HEK293 (cell line): ENCODE measurements at regions not wholly inside any gene's neighbourhood (a gene's known extent, or its start where the extent isn't known, plus 50 kb on each side); places are given as distances from the start of the nearest gene placed in this dataset.

Experiments used
- CTCF ChIA-PET: fragments of 350-600 bp; formaldehyde crosslinking; extraction: SDS; loops from one replicate; lab custom pipeline; 2021; ENCODE audit warnings: antibody characterized with exemption; lab: Yijun Ruan, JAX
- POLR2A ChIA-PET: fragments of 300-600 bp; formaldehyde crosslinking; extraction: SDS; loops from one replicate; lab custom pipeline; 2020; ENCODE audit warnings: antibody characterized with exemption, inconsistent platforms; lab: Yijun Ruan, JAX
- H3K27ac ChIP-seq: fragments of 200-500 bp; sonication (Bioruptor generic); 2 replicates; pipeline ENCODE4 v1.5.1; 2014; ENCODE audit warnings: low read depth, low read length, control low read depth, inconsistent platforms; ENCODE audit errors: extremely low read depth
- H3K36me3 ChIP-seq, 2 experiments: fragments of 200-500 bp in 1 of 2; sonication (Bioruptor generic) in 1 of 2; 1 replicate in 1 of 2; 2 replicates in 1 of 2; pipeline ENCODE4 v1.5.1; 2014 to 2017; ENCODE audit warnings: inconsistent platforms in 2 of 2, low read length in 2 of 2; ENCODE audit not compliant: control insufficient read depth in 2 of 2, insufficient read depth in 1 of 2
- H3K4me1 ChIP-seq: fragments of 200-500 bp; sonication (Bioruptor generic); 2 replicates; pipeline ENCODE4 v1.5.1; 2014; ENCODE audit warnings: mild to moderate bottlenecking, low read length, inconsistent platforms; ENCODE audit not compliant: control insufficient read depth, insufficient read depth
- H3K4me3 ChIP-seq: 2 replicates; pipeline ENCODE4 v1.5.1; 2011; ENCODE audit warnings: low read depth, mild to moderate bottlenecking, control low read depth, low read length, moderate library complexity
- H3K9me3 ChIP-seq: fragments of 200-500 bp; sonication (Bioruptor generic); 2 replicates; pipeline ENCODE4 v1.5.1; 2014; ENCODE audit warnings: low read depth, low read length, inconsistent platforms; ENCODE audit not compliant: control insufficient read depth, insufficient read depth
- BCL11B ChIP-seq: fragments of 450-650 bp; formaldehyde crosslinking; IDR thresholded peaks from 2 replicates; pipeline ENCODE4 v1.5.1; 2016; ENCODE audit warnings: low read depth, missing biosample characterization, missing genetic modification characterization
- CTCF ChIP-seq: fragments of 450-650 bp; formaldehyde crosslinking; IDR thresholded peaks from 2 replicates; pipeline ENCODE4 v1.5.1; 2016; ENCODE audit warnings: missing biosample characterization, missing genetic modification characterization
- HOXA7 ChIP-seq: sonication (generic); formaldehyde crosslinking; IDR thresholded peaks from 2 replicates; pipeline ENCODE4 v1.8.1; 2022; ENCODE audit warnings: missing genetic modification reagents, borderline replicate concordance
- IKZF3 ChIP-seq: fragments of 450-650 bp; IDR thresholded peaks from 2 replicates; pipeline ENCODE4 v1.5.0; 2018; ENCODE audit warnings: missing biosample characterization, mild to moderate bottlenecking, missing genetic modification characterization, moderate library complexity
- OSR2 ChIP-seq: fragments of 450-650 bp; formaldehyde crosslinking; IDR thresholded peaks from 2 replicates; pipeline ENCODE4 v1.5.1; 2016; ENCODE audit warnings: missing biosample characterization, missing genetic modification characterization
- ZFHX2 ChIP-seq: fragments of 450-650 bp; formaldehyde crosslinking; conservative IDR thresholded peaks from 2 replicates; pipeline ENCODE4 v1.5.1; 2016; ENCODE audit warnings: missing biosample characterization, missing genetic modification characterization
- ZNF10 ChIP-seq: fragments of 450-650 bp; formaldehyde crosslinking; IDR thresholded peaks from 2 replicates; pipeline ENCODE4 v1.5.1; 2017; ENCODE audit warnings: missing biosample characterization, missing genetic modification characterization
- ZNF112 ChIP-seq: fragments of 450-650 bp; formaldehyde crosslinking; IDR thresholded peaks from 2 replicates; pipeline ENCODE4 v1.5.0; 2017; ENCODE audit warnings: missing biosample characterization, missing genetic modification characterization
- ZNF121 ChIP-seq: fragments of 450-650 bp; formaldehyde crosslinking; IDR thresholded peaks from 2 replicates; pipeline ENCODE4 v1.5.1; 2016; ENCODE audit warnings: missing biosample characterization, missing genetic modification characterization
- ZNF155 ChIP-seq: fragments of 450-650 bp; formaldehyde crosslinking; IDR thresholded peaks from 2 replicates; pipeline ENCODE4 v1.5.1; 2016; ENCODE audit warnings: missing biosample characterization, missing genetic modification characterization
- ZNF157 ChIP-seq: fragments of 450-650 bp; formaldehyde crosslinking; IDR thresholded peaks from 2 replicates; pipeline ENCODE4 v1.5.1; 2016; ENCODE audit warnings: missing biosample characterization, missing genetic modification characterization
- ZNF19 ChIP-seq: fragments of 450-650 bp; formaldehyde crosslinking; IDR thresholded peaks from 2 replicates; pipeline ENCODE4; 2016; ENCODE audit warnings: missing biosample characterization, missing genetic modification characterization, low read depth
- ZNF214 ChIP-seq: fragments of 450-650 bp; formaldehyde crosslinking; IDR thresholded peaks from 2 replicates; pipeline ENCODE4 v1.5.1; 2017; ENCODE audit warnings: missing biosample characterization, mild to moderate bottlenecking, missing genetic modification characterization, borderline replicate concordance
- ZNF350 ChIP-seq: fragments of 450-650 bp; formaldehyde crosslinking; IDR thresholded peaks from 2 replicates; pipeline ENCODE4 v1.5.0; 2017; ENCODE audit warnings: missing biosample characterization, mild to moderate bottlenecking, missing genetic modification characterization
- ZNF426 ChIP-seq: fragments of 450-650 bp; formaldehyde crosslinking; IDR thresholded peaks from 2 replicates; pipeline ENCODE4 v1.5.1; 2017; ENCODE audit warnings: missing biosample characterization, missing genetic modification characterization, mild to moderate bottlenecking, inconsistent platforms, moderate library complexity
- ZNF518A ChIP-seq: fragments of 450-650 bp; formaldehyde crosslinking; conservative IDR thresholded peaks from 2 replicates; pipeline ENCODE4 v1.5.1; 2016; ENCODE audit warnings: low read depth, missing biosample characterization, missing genetic modification characterization
- ZNF624 ChIP-seq: fragments of 450-650 bp; formaldehyde crosslinking; IDR thresholded peaks from 2 replicates; pipeline ENCODE4 v1.5.1; 2017; ENCODE audit warnings: missing biosample characterization, missing genetic modification characterization
- ZNF639 ChIP-seq: fragments of 450-650 bp; formaldehyde crosslinking; IDR thresholded peaks from 2 replicates; pipeline ENCODE4 v1.5.1; 2016; ENCODE audit warnings: missing biosample characterization, missing genetic modification characterization
- ZNF707 ChIP-seq: fragments of 450-650 bp; formaldehyde crosslinking; IDR thresholded peaks from 2 replicates; pipeline ENCODE4 v1.5.1; 2016; ENCODE audit warnings: missing biosample characterization, missing genetic modification characterization
- TF ChIP-seq, protein P1 (sequence below): fragments of 450-650 bp; formaldehyde crosslinking; IDR thresholded peaks from 2 replicates; pipeline ENCODE4 v1.5.1; 2016; ENCODE audit warnings: missing biosample characterization, missing genetic modification characterization, borderline replicate concordance
- TF ChIP-seq, protein P2 (sequence below): fragments of 450-650 bp; formaldehyde crosslinking; IDR thresholded peaks from 2 replicates; pipeline ENCODE4 v1.5.1; 2017; ENCODE audit warnings: missing biosample characterization, missing genetic modification characterization

- POLR2A ChIA-PET = no interaction called here
- CTCF ChIA-PET = interaction anchor here (0.8 kb wide), 1 partner anchor 394 kb away, joined by 3 read pairs; no protein-coding TSS in a partner anchor
Measured at GRCh38 chr5:54837981-54838380, 147.4 kb downstream of the ESM1 start.

GRCh38 chr5:54837093-54837492 is 148.3 kb downstream of the ESM1 start:
- H3K4me1 ChIP-seq = no peaks in the 10 kb centered on the region
- TF ChIP-seq, protein P1, sequence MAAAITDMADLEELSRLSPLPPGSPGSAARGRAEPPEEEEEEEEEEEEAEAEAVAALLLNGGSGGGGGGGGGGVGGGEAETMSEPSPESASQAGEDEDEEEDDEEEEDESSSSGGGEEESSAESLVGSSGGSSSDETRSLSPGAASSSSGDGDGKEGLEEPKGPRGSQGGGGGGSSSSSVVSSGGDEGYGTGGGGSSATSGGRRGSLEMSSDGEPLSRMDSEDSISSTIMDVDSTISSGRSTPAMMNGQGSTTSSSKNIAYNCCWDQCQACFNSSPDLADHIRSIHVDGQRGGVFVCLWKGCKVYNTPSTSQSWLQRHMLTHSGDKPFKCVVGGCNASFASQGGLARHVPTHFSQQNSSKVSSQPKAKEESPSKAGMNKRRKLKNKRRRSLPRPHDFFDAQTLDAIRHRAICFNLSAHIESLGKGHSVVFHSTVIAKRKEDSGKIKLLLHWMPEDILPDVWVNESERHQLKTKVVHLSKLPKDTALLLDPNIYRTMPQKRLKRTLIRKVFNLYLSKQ (tag by site-specific recombination) = no peak
- TF ChIP-seq ZNF19 (tag by site-specific recombination) = no peak
- POLR2A ChIA-PET = no interaction called here
- H3K36me3 ChIP-seq = no peaks in the 10 kb centered on the region
- H3K4me3 ChIP-seq = no peak overlapping the region
- H3K27ac ChIP-seq = no peak overlapping the region
- no peaks in the 10 kb centered on the region for H3K9me3 ChIP-seq
- CTCF ChIA-PET = interaction anchor here (0.8 kb wide), 1 partner anchor 394 kb away, joined by 3 read pairs; no protein-coding TSS in a partner anchor

More at GRCh38 chr5:54837981-54838380, 147.4 kb downstream of the ESM1 start:
- Histone ChIP-seq H3K4me1 (no peaks in the 10 kb centered on the region), H3K36me3 (no peaks in the 10 kb centered on the region), H3K4me3 (no peak overlapping the region), H3K9me3 (no peaks in the 10 kb centered on the region), H3K27ac (no peak overlapping the region)
- no peak for TF ChIP-seq ZNF112 (tag by site-specific recombination)
- no peak for TF ChIP-seq ZNF350
- no peak for TF ChIP-seq ZNF214 (tag by site-specific recombination)
- TF ChIP-seq ZNF155 = no peak
- TF ChIP-seq ZNF157 (tag by site-specific recombination) = no peak
- TF ChIP-seq IKZF3 (tag by site-specific recombination) = no peak
- no peak for TF ChIP-seq ZNF10 (tag by site-specific recombination)
- TF ChIP-seq ZNF121 (tag by site-specific recombination) = no peak
- TF ChIP-seq ZNF426 (tag by site-specific recombination) = no peak
- TF ChIP-seq ZNF707 (tag by site-specific recombination) = no peak
- TF ChIP-seq, protein P2, sequence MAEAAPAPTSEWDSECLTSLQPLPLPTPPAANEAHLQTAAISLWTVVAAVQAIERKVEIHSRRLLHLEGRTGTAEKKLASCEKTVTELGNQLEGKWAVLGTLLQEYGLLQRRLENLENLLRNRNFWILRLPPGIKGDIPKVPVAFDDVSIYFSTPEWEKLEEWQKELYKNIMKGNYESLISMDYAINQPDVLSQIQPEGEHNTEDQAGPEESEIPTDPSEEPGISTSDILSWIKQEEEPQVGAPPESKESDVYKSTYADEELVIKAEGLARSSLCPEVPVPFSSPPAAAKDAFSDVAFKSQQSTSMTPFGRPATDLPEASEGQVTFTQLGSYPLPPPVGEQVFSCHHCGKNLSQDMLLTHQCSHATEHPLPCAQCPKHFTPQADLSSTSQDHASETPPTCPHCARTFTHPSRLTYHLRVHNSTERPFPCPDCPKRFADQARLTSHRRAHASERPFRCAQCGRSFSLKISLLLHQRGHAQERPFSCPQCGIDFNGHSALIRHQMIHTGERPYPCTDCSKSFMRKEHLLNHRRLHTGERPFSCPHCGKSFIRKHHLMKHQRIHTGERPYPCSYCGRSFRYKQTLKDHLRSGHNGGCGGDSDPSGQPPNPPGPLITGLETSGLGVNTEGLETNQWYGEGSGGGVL (tag by site-specific recombination) = no peak

GRCh38 chr5:54835647-54836046 is 149.7 kb downstream of the ESM1 start:
- CTCF ChIA-PET = interaction anchor here (0.7 to 1.0 kb wide), 2 partner anchors 9 kb away, joined by 3 to 4 read pairs; no protein-coding TSS in a partner anchor
- no peaks in the 10 kb centered on the region for H3K9me3 ChIP-seq
- POLR2A ChIA-PET = no interaction called here
- H3K27ac ChIP-seq = no peak overlapping the region
- no peaks in the 10 kb centered on the region for H3K36me3 ChIP-seq
- H3K4me3 ChIP-seq = no peak overlapping the region
- H3K4me1 ChIP-seq = no peaks in the 10 kb centered on the region
- TF ChIP-seq OSR2 (tag by site-specific recombination) (no peak), ZFHX2 (tag by site-specific recombination) (no peak), ZNF639 (tag by site-specific recombination) (no peak), ZNF624 (tag by site-specific recombination) (no peak), ZNF518A (tag by site-specific recombination) (no peak), BCL11B (tag by site-specific recombination) (no peak), HOXA7 (CRISPR knock-in tag) (no peak), CTCF (tag by site-specific recombination) (no peak)
